Common myeloid progenitor, CD34-positive (primary cell): ENCODE measurements at regions not wholly inside any gene's neighbourhood (a gene's known extent, or its start where the extent isn't known, plus 50 kb on each side); places are given as distances from the start of the nearest gene placed in this dataset.
"Not testable (repeated sequence)": the region's sequence is repeated elsewhere in the genome, so short reads cannot be mapped to it uniquely, and the experiment has no call there.

Source experiments
- CTCF ChIA-PET: fragments of 350-600 bp; sonication (Branson Sonifier 250); formaldehyde crosslinking; loops from one replicate; lab custom pipeline; 2021; ENCODE audit warnings: antibody characterized with exemption; lab: Charles Lee
- POLR2A ChIA-PET: fragments of 350-600 bp; sonication (Branson Sonifier 250); formaldehyde crosslinking; loops from one replicate; lab custom pipeline; 2021; ENCODE audit warnings: antibody characterized with exemption; lab: Charles Lee
- DNase-seq, 3 donors: peaks; one replicate each; pipeline versions ENCODE4 v3.0.0 to v3.0.0-alpha.2; 2013
- H3K27ac ChIP-seq, 2 experiments: 1 replicate in 1 of 2; 2 replicates in 1 of 2; pipeline ENCODE4 v1.7.0; 2013; ENCODE audit warnings: inconsistent platforms in 2 of 2, low read length in 2 of 2, mild to moderate bottlenecking in 2 of 2, low read depth in 1 of 2, moderate library complexity in 1 of 2; ENCODE audit not compliant: severe bottlenecking in 2 of 2, insufficient read depth in 1 of 2, poor library complexity in 1 of 2
- H3K27me3 ChIP-seq, 5 experiments: replicated peaks in 2 of 5; 1 replicate in 3 of 5; 2 replicates in 2 of 5; pipeline versions ENCODE4 v1.6.1 to v1.7.0; 2013; ENCODE audit warnings: low read length in 4 of 5, mild to moderate bottlenecking in 2 of 5, moderate library complexity in 2 of 5, inconsistent platforms in 1 of 5; ENCODE audit not compliant: insufficient read depth in 5 of 5, control insufficient read depth in 4 of 5
- H3K36me3 ChIP-seq, 4 experiments: 1 replicate in 2 of 4; 2 replicates in 2 of 4; pipeline versions ENCODE4 v1.6.1 to v1.7.0; 2013; ENCODE audit warnings: low read length in 3 of 4, control low read depth in 1 of 4, mild to moderate bottlenecking in 1 of 4; ENCODE audit not compliant: control insufficient read depth in 4 of 4, insufficient read depth in 4 of 4
- H3K4me1 ChIP-seq, 4 experiments: 1 replicate in 3 of 4; 2 replicates in 1 of 4; pipeline versions ENCODE4 v1.6.1 to v1.7.1; 2013; ENCODE audit warnings: low read length in 3 of 4, mild to moderate bottlenecking in 3 of 4, control low read depth in 1 of 4, inconsistent platforms in 1 of 4, moderate library complexity in 1 of 4; ENCODE audit not compliant: control insufficient read depth in 4 of 4, insufficient read depth in 4 of 4; ENCODE audit errors: control extremely low read depth in 1 of 4
- H3K4me3 ChIP-seq, 7 experiments: 1 replicate in 4 of 7; 2 replicates in 3 of 7; pipeline versions ENCODE4 v1.5.1 to v1.7.0; 2013; ENCODE audit warnings: mild to moderate bottlenecking in 7 of 7, low read length in 6 of 7, moderate library complexity in 6 of 7, inconsistent platforms in 2 of 7, low read depth in 2 of 7, control low read depth in 1 of 7; ENCODE audit not compliant: insufficient read depth in 4 of 7, control insufficient read depth in 1 of 7; ENCODE audit errors: extremely low read depth in 1 of 7
- H3K9me3 ChIP-seq, 5 experiments: 1 replicate in 4 of 5; 2 replicates in 1 of 5; pipeline versions ENCODE4 v1.6.1 to v1.7.1; 2013; ENCODE audit warnings: low read length in 4 of 5, mild to moderate bottlenecking in 2 of 5, inconsistent platforms in 1 of 5, low read depth in 1 of 5, moderate library complexity in 1 of 5; ENCODE audit not compliant: control insufficient read depth in 4 of 5, insufficient read depth in 2 of 5; ENCODE audit errors: control extremely low read depth in 1 of 5
- WGBS: methylation state at CpG from one replicate; pipeline ENCODE4 v1.1.5; 2013; ENCODE audit not compliant: insufficient coverage; 5-methylcytosine and 5-hydroxymethylcytosine counted together

- Histone ChIP-seq H3K27ac (no peak overlapping the region), H3K27me3 (no peaks in the 10 kb centered on the region), H3K9me3 (no peaks in the 10 kb centered on the region), H3K36me3 (no peaks in the 10 kb centered on the region), H3K4me3 (no peak overlapping the region), H3K4me1 (no peaks in the 10 kb centered on the region)
- WGBS, result 69% methylated on average over 5 of the region's 5 CpGs
- ChIA-PET CTCF (no interaction called here), POLR2A (no interaction called here)
- DNase-seq, result no peak
Observed at GRCh38 chr3:158935846-158936245, 134.0 kb downstream of the MFSD1 start.

- H3K27me3 ChIP-seq, result no peaks in the 10 kb centered on the region
- no peak for DNase-seq
- H3K27ac ChIP-seq, result no peak overlapping the region
- ChIA-PET POLR2A (no interaction called here), CTCF (no interaction called here)
- no peaks in the 10 kb centered on the region for H3K4me1 ChIP-seq
- no peak overlapping the region for H3K4me3 ChIP-seq
- 92% methylated on average over 9 of the region's 12 CpGs for WGBS
- no peaks in the 10 kb centered on the region for H3K36me3 ChIP-seq
- H3K9me3 ChIP-seq, result no peaks in the 10 kb centered on the region
Observed at GRCh38 chr3:158936530-158937113, 134.8 kb downstream of the MFSD1 start.

GRCh38 chr3:158950178-158950901 lies 148.5 kb downstream of the MFSD1 start:
- Histone ChIP-seq H3K36me3 (no peaks in the 10 kb centered on the region), H3K4me1 (no peaks in the 10 kb centered on the region), H3K27ac (no peak overlapping the region), H3K9me3 (peaks cover 0 to 2% (median 0%) of the 10 kb centered on the region in 5 experiments), H3K27me3 (no peaks in the 10 kb centered on the region), H3K4me3 (no peak overlapping the region)
- WGBS, result 98% methylated on average over 5 of the region's 8 CpGs
- ChIA-PET CTCF (no interaction called here), POLR2A (no interaction called here)
- DNase-seq, result no peak

- DNase-seq, result no peak
- Histone ChIP-seq H3K36me3 (no peaks in the 10 kb centered on the region), H3K27me3 (no peaks in the 10 kb centered on the region), H3K27ac (no peak overlapping the region), H3K4me3 (no peak overlapping the region), H3K4me1 (no peaks in the 10 kb centered on the region), H3K9me3 (peaks cover 0 to 2% (median 0%) of the 10 kb centered on the region in 5 experiments)
- CTCF ChIA-PET, result no interaction called here
- POLR2A ChIA-PET, result no interaction called here
- 80% methylated on average over 1 of the region's 1 CpG for WGBS
Observed at GRCh38 chr3:158953131-158953530, 151.3 kb downstream of the MFSD1 start.

GRCh38 chr3:158954420-158954819 lies 152.6 kb downstream of the MFSD1 start:
- Histone ChIP-seq H3K4me3 (no peak overlapping the region), H3K27me3 (no peaks in the 10 kb centered on the region), H3K9me3 (peaks cover 0 to 2% (median 0%) of the 10 kb centered on the region in 5 experiments), H3K4me1 (no peaks in the 10 kb centered on the region), H3K27ac (no peak overlapping the region), H3K36me3 (no peaks in the 10 kb centered on the region)
- POLR2A ChIA-PET, result no interaction called here
- CTCF ChIA-PET, result no interaction called here
- WGBS, result no CpG with 5 or more reads among the region's 2 CpGs
- no peak for DNase-seq

- H3K36me3 ChIP-seq, H3K27ac ChIP-seq, DNase-seq, H3K9me3 ChIP-seq, H3K4me1 ChIP-seq, H3K4me3 ChIP-seq, H3K27me3 ChIP-seq, POLR2A ChIA-PET, CTCF ChIA-PET: not testable (repeated sequence)
- WGBS, result no CpG with 5 or more reads among the region's 1 CpG
Observed at GRCh38 chr3:158957777-158958176, 155.9 kb downstream of the MFSD1 start.

GRCh38 chr3:158958873-158959272 lies 157.0 kb downstream of the MFSD1 start:
- H3K4me3 ChIP-seq, result no peak overlapping the region
- no peak overlapping the region for H3K27ac ChIP-seq
- DNase-seq, result no peak
- no peaks in the 10 kb centered on the region for H3K4me1 ChIP-seq
- CTCF ChIA-PET, result no interaction called here
- POLR2A ChIA-PET, result no interaction called here
- H3K9me3 ChIP-seq, result no peaks in the 10 kb centered on the region
- H3K27me3 ChIP-seq, result peaks cover 0 to 2% (median 0%) of the 10 kb centered on the region in 5 experiments
- no peaks in the 10 kb centered on the region for H3K36me3 ChIP-seq
- 100% methylated on average over 1 of the region's 2 CpGs for WGBS
